ENCODE measurements at regions not wholly inside any gene's neighbourhood (a gene's known extent, or its start where the extent isn't known, plus 50 kb on each side); places are given as distances from the start of the nearest gene placed in this dataset.
"Not testable (repeated sequence)": the region's sequence is repeated elsewhere in the genome, so short reads cannot be mapped to it uniquely, and the experiment has no call there.

GRCh38 chr1:217040711-217041455 is 317.7 kb upstream of the ESRRG start:
- no peak for DNase-seq (ENCODE audit: low read depth, low spot score)

GRCh38 chr1:217039926-217040325 is 316.7 kb upstream of the ESRRG start:
- no peak for DNase-seq (ENCODE audit: low read depth, low spot score)

DNA sequence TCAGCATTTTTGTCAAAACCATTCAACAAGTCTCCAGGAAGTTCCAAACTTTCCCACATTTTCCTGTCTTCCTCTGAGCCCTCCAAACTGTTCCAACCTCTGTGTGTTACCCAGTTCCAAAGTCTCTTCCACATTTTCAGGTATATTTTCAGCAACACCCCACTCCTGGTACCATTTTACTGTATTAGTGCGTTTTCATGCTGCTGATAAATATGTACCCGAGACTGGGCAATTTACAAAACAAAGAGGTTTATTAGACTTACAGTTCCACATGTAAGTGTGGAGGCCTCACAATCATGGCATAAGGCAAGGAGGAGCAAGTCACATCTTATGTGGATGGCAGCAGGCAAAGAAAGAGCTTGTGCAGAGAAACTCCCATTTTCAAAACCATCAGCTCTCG is 315.9 kb upstream of the ESRRG start:
- DNase-seq (ENCODE audit: low read depth, low spot score), result not testable (repeated sequence)

DNA sequence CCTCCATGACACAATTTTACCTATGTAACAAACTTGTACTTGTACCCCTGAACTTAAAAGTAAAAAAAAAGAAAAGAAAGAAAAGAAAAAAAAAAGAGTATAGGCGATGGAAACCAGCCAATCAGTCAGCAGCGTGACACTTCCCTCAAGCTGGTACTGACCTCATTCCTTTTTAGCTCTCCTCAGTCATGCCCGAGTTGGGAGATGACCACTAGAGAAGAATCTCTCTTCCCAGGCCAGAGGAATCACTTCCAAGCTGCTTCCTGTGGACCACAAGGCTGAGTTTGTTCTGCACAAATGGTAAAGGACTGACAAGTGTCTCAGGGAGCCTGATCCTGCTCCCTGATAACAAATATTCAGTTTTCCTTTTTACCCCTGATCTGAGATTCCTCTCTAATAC is 313.5 kb upstream of the ESRRG start:
- no peak for DNase-seq (ENCODE audit: low read depth, low spot score)

DNA sequence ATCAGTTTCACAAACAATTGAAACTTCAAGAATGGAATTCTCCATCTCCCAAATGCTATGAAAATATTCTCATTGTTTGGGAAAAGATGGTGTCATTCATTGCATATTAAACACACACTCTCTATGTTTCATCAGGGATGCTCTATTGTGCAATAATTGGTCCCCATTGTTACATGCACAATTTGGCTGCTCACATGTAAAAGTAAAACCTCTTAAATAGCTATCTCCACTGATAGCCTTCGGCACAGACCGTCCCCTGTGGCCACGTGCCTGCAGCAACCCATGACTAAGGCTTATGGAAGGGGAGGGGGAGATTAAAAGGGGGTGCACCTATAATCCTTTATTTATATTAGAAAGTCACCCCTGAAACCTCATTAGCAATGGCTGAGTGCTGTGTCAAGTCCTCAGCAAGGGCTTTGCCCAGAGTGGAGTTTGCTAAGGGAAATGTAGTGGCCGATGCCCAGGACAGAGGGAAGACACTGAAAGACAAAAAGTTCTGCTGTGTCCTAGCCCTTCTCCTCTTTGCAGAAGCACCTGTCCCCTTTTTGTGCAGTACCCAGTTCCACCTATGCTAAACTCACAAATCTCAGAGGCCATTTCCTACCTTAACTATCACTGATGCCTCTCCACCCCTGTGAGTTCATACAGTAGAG is 309.6 kb upstream of the ESRRG start:
- DNase-seq (ENCODE audit: low read depth, low spot score), result no peak

DNA sequence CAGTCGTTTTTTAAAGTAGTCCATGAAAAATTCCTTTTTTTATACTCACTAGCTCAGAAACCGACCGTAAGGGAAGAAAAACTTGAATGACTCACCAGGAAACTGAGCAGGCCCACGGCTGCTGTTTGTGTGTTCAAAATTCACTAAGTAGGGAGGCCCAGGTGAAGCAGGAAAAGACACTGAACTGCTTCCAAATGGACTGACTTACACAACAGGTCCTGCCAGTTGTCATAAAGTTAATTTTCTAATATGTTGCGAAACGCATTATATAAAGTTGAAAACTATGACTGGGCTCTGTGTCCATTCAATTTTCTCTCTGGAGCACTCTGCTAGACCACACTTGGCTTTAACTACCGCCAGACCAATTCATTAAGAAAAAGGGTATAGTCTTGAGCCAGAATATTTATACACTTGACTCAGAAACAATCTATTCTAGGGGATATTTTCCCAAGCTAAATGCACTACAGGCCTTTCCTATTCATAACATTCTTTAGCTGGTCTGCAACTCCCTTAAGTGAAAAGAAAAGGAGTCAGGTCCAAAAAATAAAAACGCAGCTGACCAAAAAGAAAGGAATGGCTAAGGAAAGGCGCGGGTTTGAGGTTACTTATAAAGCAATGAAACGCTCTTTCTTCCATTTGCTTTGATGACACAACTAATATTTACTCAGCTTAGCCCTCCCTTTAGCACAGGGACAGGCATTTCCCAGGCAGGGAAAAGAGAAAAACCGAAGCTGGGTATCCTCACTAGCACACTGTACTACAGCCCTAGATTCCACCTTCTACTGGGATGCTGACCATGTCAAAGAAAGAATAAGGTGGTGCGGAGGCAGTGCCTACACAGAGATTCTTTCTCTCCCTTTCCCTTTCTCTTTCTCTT is 306.3 kb upstream of the ESRRG start:
- DNase-seq (ENCODE audit: low read depth, low spot score), result no peak

- no peak for DNase-seq (ENCODE audit: low read depth, low spot score)
Observed at GRCh38 chr1:217027403-217028080, 304.3 kb upstream of the ESRRG start.

- no peak for DNase-seq (ENCODE audit: low read depth, low spot score)
Observed at GRCh38 chr1:217026531-217026930, 303.3 kb upstream of the ESRRG start.

DNA sequence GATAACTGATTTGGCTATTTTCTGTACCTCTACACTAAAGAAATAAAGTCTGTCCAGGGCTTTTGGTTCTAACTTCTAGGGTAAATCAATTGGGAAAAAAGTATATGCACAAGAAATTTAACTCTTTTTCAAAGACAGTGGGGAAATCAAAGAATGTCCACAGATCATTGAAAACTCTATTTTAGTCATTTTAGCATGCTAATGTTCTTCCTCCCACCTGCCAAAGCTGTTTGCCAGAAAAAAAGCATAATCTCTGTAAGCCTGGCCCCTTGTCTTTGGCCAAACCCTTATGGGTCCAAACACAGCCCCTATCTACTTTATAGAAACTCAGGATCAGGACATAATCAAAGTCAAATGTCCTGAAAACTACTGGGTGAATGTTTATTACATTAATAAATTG is 302.2 kb upstream of the ESRRG start:
- no peak for DNase-seq (ENCODE audit: low read depth, low spot score)

DNA sequence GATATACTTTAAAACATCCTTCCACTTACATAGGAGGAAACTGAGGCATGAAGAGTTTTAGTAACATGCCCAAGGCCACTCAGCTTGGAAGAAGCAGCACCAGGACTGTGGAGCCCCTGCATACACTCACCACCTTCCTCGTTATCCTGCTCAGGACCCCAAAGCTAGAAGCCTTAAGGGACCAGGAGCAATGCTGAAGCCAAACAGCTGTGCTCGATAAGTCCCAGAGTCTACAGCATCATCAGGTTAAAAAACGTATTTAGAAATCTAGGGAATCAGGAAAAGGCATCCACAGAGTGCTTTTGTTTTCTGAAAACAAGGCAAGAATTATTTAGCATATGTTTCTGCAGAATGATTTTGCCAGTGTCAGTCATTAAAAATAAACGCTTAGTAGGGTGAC is 301.7 kb upstream of the ESRRG start:
- no peak for DNase-seq (ENCODE audit: low read depth, low spot score)

DNA sequence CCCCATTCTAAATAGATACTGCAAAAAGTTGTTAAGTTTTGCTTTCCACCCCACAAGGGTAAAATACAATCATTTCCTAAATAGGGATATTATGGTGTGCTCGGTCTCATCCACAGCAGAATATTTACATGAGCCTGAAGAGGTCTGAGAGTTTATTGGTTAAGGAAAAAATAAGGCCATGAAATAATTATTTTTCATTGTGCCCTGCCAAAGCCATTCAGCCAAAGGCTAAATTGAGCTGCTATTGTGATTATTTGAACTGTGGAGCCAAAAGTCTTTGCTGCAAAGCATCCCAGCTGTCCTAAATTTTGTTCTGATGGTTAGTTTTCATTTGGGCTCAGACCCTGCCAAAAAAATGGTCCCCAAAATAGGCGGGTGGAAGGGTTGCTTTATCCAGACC is 298.7 kb upstream of the ESRRG start:
- no peak for DNase-seq (ENCODE audit: low read depth, low spot score)

GRCh38 chr1:217021400-217021799 is 298.2 kb upstream of the ESRRG start:
- DNase-seq (ENCODE audit: low read depth, low spot score), result no peak

DNA sequence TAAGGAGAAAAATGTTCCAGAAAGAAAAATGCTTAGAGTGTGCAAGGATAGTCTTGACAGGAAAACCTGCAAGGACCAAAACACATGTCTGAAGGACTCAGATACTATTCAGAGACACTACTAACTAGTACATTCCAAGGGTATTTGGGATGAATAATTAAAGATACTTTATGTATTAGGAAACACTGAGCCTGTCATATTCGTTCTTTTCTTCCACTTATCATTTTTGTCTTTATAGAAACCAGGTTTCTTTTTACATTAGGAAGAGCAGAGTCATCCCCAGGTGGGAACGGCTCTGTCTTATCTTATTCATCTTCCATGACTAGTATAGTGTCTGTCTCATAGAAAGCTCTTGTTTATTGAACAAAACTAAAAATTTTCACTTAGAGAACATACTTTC is 296.2 kb upstream of the ESRRG start:
- no peak for DNase-seq (ENCODE audit: low read depth, low spot score)

- no peak for DNase-seq (ENCODE audit: low read depth, low spot score)
Observed at GRCh38 chr1:217018648-217019047, 295.4 kb upstream of the ESRRG start.

GRCh38 chr1:217017165-217017564 is 293.9 kb upstream of the ESRRG start:
- no peak for DNase-seq (ENCODE audit: low read depth, low spot score)

GRCh38 chr1:217014066-217014465 is 290.8 kb upstream of the ESRRG start:
- DNase-seq (ENCODE audit: low read depth, low spot score), result no peak

GRCh38 chr1:217012659-217013058 is 289.4 kb upstream of the ESRRG start:
- DNase-seq (ENCODE audit: low read depth, low spot score), result no peak

DNA sequence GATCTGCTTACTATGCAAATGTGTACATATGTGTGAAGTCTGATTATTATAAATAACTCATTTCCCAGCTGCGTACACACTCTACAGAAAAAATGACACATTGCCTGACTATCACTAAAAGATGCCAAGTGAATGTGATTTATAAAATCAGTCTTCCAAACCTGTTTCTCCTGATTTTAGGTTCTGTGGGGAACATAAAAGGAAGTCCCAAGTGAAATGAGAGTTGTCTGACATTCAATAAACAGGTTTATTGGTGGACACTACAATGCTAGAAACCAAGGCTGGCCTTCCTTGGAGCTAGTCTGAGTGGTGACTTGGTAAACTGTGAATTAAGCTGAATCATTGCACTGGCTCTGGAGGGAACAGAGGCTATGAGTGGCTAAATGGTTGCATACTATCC is 287.9 kb upstream of the ESRRG start:
- no peak for DNase-seq (ENCODE audit: low read depth, low spot score)

- DNase-seq (ENCODE audit: low read depth, low spot score), result no peak
Observed at GRCh38 chr1:217010253-217010652, 287.0 kb upstream of the ESRRG start.

- DNase-seq (ENCODE audit: low read depth, low spot score), result no peak
Observed at GRCh38 chr1:217009376-217009775, 286.1 kb upstream of the ESRRG start.

GRCh38 chr1:217004776-217005436 is 281.7 kb upstream of the ESRRG start:
- DNase-seq (ENCODE audit: low read depth, low spot score), result no peak

Data from smooth muscle cell of the brain vasculature (primary cell).